NOMO-1 treated with DMSO at 0.1 percent for 48 hours (cell line): ENCODE measurements at regions not wholly inside any gene's neighbourhood (a gene's known extent, or its start where the extent isn't known, plus 50 kb on each side); places are given as distances from the start of the nearest gene placed in this dataset.
"Not testable (repeated sequence)": the region's sequence is repeated elsewhere in the genome, so short reads cannot be mapped to it uniquely, and the experiment has no call there.

Experiments used
- DNase-seq: peaks from one replicate; lab custom pipeline; 2025; ENCODE audit not compliant: unreplicated experiment; lab: John Stamatoyannopoulos, UW

DNA sequence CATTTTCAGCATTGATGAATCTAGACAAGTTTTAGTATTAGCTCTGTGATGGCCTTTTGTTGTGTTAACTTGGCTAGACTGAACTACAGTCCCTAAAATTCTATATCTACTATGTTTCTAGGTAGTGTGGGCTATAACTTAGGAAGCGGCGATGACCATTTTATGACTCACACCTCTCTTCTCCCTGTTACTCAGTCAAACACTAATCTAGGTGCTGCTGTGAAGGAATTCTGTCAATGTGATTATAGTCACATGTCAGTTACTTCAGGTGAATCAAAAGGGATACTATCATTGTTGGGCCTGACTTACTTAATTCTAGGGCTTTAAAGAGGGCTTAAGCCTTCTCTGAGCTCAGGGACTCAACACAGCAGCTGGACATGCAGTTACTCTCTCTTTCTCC is 691.5 kb upstream of the MAP3K7 start:
- DNase-seq: no peak

DNA sequence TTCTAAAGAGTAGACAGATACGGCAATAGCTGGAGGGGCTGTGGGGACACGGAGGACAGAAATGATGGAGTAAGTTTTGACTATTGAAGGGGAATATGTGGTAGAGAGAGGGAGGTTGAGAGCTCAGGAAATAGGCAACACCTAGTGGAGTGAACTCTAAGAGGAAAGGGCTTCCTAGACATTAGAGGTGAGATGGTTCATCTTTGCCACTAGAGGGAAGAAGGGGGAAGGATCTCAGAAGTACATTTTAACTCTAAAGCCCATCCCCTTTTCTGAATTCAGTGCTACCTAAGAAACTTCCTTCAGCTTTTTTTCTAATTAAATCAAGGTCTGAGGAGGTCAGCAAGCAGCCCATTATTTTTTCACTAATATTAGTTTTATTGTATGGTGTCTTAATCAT is 689.4 kb upstream of the MAP3K7 start:
- peak; percentile 28 for DNase-seq

DNA sequence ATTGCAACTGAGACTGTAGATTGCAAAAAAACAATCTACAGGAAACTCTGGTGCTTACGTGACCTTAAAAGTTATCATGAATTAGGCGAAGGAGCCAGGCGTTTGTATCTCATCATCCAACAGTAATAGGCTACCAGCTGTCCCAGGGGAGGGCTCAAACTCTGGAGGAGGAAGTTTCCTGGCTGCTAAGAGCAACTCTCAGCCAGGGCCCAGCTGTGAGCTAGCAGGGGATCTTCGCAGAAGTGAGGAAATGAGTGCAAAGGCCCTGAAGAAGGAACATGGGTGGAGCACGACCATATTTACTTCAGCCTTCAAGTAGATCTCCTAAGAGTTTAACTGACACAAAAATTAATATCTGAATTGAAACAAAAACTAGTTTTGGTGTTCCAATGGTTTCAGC is 686.9 kb upstream of the MAP3K7 start:
- peak; percentile 3 for DNase-seq

DNA sequence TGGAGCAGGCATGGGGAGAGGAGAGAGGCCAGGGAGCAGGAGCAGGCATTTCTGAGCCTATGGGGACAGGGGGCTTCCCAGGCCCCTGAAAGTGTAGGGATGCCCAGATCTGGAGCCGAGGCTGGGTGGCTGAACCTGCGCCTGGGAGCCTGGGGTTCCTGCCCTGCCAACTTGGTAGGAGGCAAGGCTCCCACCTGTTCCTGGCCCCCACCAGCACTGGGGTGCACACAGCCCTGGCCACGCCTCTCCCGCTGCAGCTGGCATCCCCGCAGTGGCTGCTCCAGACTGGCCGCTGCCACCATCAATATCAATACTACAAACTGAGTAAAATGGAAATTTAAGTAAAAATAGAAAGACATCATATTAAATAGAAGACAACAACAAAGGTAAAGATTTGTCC is 684.9 kb upstream of the MAP3K7 start:
- no peak for DNase-seq

DNA sequence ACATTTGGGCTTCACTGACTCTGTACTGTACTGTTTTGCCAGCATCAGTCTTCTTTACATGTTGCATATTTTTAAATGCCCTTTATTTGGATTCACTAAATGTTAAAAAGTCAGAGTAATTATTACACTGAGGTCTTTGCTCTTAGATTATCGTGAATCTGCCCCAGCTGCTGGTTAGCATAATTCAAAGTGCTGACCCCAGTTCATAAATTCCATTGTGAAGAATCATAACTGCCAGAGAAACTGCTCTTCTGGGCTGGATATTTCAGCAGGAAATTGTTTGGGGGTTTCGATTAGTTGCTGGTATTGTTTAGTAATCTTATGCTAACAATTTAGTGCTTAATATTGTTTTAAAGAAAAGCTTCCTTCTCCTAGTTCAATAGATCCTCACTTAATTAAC is 682.1 kb upstream of the MAP3K7 start:
- DNase-seq: no peak

DNA sequence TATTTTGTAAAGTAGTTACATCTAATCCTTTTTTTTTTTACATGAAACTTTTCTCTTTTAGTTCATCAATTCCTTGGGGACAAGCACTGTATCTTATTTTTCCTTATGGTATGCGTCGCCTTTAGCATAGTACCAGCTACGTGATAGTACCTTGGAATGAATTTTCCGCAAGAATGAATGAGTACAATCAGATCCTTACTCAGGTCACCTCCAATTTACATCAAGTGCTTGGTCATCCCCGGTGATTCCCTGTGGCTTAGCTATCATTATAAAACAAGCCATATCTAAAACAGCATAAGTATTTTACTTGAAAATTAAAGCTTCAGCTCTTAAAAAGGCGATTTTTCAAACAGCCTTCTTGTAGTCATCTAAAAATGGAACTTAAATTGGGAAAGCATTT is 680.4 kb upstream of the MAP3K7 start:
- no peak for DNase-seq

DNA sequence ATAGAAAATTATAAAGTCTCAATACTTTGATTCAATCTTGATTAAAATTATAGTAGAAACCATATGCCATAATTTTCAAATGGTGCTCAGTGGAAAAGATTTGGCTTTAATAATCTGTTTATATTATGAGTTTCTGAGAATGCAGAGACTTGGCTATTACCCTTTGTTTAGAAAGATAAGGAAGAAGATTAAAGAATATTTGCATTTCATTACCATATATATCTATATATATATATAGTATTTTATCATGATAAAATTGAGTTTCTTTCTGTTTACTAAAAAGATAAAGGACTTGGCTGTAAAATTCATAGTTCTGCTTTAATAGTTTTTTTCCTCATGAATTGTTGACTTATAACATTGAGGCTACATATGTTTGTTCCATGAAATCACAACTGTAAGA is 679.3 kb upstream of the MAP3K7 start:
- DNase-seq: no peak

DNA sequence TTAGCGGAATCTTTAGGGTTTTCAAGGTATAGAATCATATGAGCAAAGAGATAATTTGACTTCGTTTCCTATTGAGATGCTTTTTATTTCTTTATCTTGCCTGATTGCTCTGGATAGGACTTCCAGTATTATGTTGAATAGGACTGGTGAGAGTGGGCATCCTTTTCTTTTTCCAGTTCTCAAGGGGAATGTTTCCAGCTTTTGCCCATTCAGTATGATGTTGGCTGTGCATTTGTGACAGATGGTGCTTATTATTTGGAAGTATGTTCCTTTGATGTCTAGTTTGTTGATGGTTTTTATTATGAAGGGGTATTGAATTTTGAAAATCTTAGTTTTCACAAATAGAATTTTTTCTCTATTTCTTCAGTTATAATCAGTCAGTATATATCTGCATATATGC is 656.6 kb upstream of the MAP3K7 start:
- no peak for DNase-seq

DNA sequence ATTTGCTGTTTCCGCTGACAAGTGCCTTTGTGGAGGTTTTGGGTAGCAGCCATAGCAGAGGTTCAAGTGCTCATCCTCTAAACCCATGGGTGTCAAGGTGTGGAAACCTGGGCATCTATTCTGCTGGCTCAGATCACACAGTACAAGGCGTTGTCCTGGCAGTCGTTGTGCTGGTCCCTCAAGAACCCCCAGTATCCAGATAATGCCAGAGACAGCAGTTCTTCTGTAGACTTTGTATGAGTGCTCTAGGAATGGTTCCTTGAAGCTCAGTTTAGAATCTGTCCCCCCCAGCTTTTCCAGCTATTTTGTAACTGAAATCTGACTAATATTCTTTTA is 655.7 kb upstream of the MAP3K7 start:
- no peak for DNase-seq

DNA sequence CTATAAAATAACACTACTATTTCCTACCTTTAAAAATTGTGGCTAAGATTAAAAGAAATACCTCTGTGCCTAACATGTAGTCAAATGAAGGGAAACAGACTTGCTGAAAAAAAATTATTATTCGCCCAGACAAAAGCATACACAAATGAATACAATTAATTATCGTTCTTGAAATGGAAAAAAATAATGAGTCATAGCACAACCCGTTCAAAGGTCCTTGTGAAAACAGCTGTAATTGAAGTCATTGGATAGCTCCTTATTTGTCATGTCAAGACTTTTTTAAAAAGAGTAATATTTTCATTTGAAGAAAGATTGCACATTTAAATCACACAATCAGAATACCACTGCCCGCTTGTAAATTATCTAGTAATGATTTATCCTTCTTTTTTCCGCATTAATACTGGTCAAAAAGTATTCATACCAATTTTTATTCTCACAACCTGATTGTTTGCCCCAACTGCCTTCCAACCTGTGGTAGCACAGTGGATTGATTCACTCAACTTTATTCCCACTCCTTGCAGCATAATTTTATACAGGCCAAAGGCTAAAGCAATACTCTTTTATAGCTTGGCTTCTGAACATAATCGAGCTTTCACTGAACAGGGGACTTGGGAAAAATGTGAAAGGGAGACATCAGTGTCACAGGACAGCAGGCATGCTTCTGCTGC is 655.2 kb upstream of the MAP3K7 start:
- no peak for DNase-seq

DNA sequence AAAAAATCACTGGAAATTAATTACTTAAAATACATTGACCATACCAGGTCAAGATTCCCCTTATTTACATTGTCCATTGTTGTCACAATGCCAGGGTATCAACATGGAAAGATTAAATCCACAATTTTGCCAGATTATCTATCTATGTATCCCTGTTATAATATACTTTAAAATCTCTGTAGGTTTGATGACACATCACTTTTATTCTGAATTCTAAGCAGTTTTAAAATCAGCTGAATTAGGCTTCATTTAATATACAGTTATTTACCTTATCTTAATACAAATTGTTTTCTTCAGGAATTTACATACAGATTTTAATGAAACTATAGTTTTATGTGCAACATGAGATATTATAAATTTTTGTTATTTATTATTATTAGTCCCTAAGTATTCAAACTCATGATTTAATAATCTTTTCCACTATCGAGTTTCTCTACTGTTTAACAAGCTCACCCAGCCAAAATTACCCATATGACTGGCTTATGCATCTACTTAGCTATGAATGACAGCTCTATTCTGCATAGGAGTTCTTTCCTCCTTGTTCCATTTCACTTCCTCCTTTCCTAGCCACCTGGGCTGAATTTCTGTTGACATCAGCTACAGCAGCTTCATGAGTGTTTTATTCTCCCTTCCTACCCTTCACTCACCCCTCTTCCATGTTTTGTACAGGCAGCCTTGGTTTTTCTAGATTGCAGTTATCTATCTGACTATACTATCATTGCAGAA is 654.2 kb upstream of the MAP3K7 start:
- DNase-seq: peak; percentile 22

DNA sequence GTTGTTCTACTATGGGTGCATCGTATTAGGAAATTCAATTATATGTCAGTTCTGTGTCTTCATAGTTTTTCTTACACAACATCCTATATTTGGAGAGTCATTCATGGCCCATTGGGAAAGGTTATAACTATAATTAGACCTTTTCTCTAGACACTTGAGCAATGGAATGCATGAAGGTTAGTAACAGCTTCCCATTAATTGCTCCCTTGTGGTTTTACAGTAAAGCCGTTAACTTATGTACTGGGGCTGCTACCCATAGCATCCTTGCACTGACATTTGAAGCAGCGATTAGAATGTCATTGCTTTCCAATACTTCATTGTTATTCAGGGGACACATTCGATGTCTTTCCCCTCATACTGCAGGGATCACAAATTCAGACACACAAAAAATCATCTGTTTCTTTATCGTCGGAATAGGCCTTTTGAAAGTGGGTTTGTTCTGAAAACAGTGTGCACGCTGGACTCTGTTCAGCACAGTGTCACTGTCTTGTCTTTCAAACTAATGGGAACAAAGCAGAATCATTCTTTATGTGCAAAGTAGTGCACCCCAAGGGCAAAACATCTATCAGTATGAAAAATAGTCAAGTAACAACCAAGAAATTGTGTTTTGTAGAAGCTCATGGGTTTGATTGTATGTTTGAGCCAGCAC is 634.3 kb upstream of the MAP3K7 start:
- DNase-seq: peak; percentile 94

DNA sequence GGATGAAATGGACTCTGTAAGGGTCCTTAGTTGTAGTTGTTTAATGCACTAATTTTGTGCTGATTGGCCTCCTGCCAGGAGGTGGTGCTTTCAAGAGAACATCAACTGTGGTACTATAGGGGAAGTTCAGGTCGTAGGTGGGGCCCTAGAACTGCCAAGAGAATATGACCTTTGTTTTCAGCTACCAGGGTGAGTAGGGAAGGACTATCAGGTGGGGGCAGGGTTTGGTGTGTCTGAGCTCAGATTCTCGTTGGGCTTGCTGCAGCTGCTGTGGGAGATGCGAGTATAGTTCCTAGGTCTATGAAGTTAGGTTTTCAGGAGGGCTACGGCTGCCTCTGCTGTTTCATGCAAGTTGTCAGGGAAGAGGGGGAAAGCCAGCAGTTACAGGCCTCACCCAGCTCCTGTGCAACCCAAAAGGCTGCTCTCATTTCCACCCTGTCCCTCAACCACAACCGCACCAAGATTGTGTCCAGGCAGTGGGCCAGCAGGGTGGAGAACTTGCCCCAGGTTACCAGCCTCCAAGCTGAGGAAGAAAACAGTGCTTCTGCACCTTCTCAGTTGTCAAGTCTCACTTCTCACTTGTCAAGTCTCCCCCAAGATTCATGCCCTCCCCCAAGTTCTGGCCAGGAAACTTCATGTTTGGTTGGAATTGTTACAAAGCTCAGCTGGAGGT is 626.5 kb upstream of the MAP3K7 start:
- peak; percentile 77 for DNase-seq

DNA sequence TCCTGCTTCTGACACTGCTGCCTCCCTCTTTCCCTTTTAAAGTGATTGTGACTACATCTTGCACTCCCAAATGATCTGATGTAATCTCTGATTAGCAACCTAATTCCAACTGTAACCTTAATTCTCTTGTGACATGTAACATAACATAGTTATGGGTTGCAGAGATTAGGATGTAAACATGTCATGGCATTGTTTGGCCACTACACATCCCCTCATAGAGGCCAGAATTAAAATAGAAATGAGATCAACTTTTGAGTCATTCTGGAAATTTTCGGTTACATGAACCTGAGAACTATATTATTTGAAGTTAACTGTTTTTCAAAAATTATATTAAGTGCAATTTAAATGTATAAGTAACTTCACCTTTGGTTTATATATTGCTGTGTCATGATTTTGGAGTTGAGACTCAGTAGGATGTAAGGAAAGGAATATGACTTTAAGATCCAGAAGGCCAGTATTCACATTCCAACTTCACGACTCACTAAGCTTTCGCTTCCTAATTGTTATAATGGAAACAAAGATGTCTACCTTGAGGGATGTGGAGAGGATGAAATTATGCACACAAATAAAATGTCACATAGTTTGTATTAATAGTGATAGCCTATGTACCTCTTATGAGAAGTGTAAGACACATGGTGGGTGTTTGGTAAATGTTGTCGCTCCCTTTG is 611.9 kb upstream of the MAP3K7 start:
- DNase-seq: no peak

DNA sequence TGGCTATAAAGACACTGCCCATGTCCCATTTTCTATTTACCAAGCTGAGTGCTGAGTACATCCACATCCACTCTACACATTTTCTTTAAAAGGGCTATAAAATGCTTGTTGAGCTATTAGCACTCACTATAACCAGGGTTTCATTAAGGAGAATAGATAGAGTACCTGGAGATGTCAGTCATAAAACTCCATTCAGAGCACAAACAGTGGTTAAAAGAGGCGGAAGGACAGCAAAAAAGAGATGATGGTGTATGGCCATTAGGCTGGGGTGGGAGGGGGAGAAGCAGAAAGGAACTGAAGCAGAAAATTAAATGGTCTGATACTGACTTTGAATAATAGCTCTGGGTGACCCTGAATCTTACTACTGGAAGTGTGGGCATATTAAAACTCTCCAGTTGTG is 609.9 kb upstream of the MAP3K7 start:
- no peak for DNase-seq

DNA sequence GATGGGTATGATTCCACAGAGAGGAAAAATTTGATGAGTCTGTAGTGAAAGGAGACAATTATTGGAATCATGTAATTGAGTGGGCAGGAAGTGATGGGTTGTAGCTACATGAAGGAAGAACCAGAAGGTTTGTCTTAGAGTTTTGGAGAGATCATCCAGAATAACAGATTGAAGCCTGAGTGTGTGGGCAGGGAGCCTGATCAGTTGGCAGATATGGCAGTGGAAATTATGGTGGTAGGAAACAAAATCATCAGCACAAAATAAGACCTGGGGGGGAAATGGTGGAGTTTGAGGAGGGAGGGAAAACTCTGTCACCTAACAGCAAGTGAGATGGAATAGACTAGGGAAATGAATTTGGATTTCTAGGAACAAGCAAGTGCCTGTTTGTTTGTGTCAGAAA is 606.6 kb upstream of the MAP3K7 start:
- DNase-seq: no peak

DNA sequence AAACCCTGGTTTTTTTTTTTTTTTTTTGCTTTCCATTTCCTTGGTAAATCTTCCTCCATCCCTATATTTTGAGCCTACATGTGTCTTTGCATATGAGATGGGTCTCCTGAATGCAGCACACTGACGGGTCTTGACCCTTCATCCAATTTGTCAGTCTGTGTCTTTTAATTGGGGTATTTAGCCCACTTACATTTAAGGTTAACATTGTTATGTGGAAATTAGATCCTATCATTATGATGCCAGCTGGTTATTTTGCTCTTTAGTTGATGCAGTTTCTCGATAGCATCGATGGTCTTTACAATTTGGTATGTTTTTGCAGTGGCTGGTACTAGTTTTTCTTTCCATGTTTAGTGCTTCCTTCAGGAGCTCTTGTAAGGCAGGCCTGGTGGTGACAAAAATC is 603.2 kb upstream of the MAP3K7 start:
- DNase-seq: not testable (repeated sequence)

DNA sequence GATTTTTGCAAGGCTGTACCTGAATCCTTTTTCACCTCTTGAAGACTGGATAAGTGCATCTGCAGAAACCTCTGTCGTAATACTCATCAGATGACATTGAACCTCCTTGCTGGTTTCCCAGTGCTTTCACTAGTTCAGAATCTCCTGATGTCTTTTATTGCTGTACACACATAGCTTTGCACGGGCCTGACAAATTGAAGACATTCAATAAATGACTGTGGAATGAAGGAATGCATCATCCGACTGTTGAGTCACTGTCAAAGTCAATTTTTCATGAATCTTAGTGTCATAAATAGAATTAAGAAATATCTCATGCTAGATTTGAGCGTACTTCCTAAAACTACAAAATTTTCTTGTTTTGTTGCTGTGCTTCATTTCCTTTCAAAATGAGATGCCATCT is 598.2 kb upstream of the MAP3K7 start:
- DNase-seq: no peak

DNA sequence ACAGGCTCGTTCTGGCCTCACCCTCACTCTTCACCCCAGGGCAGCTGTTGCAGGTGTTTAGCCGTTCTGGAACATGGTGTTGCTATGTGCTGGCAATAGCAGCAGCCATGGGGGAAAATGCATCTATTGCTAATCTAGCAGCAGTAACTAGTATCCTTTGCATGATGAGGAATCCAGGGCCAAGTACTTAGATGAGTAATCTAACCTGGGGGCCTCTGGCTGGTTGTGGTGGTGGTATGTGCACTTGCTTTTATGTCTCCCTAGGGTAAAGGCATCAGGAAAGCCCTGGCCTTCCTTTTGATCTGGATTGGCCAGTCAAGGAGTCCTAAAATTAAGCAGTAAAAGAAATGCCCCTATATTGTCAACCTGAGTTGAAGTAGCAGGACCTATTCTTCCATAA is 594.5 kb upstream of the MAP3K7 start:
- DNase-seq: no peak

DNA sequence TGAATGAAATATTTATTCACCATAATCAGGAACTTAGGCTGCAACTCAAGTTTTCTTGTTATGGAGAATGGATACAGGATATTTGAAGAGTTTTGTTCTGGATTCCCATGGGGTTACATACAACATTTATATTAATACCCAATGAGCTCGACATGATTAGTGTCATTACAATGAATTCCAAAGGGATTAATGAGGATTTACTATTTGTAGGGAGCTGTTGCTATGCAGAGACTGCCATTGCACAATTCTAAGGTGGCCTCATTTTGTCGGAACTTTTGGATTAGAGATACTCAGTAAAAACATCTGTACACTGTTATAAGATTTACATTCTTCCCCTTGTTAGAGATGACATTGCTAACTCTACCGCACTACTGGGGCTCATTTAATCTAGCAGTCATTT is 586.8 kb upstream of the MAP3K7 start:
- DNase-seq: no peak

DNA sequence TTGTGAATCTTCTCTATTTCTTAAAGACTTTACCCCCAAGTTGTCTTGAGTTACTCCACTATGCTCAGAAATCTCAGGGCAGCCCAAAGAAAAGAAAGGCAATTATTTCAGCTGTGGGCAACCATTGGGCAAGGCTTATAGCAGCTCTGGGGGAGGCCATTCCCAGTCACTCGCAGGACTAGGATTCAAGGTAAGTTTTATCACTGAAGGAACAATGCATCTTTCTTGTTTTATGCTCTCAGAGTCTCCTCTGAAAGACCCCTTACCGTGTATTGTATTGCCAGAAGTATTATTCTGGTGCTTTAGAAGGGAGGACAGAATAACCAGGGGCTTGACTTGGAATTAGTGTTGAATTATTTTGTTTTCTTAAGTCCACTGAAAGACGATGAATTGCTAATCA is 586.3 kb upstream of the MAP3K7 start:
- no peak for DNase-seq
